Caco-2 (cell line): ENCODE measurements at regions not wholly inside any gene's neighbourhood (a gene's known extent, or its start where the extent isn't known, plus 50 kb on each side); places are given as distances from the start of the nearest gene placed in this dataset.

ENCODE experiments used
- BruUV-seq: library from RNA; stranded (reverse); fragments of 400-500 nt; replicated peaks from 2 replicates; lab custom pipeline; 2021; lab: Mats Ljungman, UMichigan
- CTCF ChIA-PET: fragments of 300-600 bp; sonication (Branson Sonifier 250); formaldehyde crosslinking; loops from one replicate; lab custom pipeline; 2022; ENCODE audit warnings: antibody characterized with exemption; lab: Charles Lee
- POLR2A ChIA-PET: fragments of 300-600 bp; sonication (Branson Sonifier 250); formaldehyde crosslinking; loops from one replicate; lab custom pipeline; 2022; ENCODE audit warnings: antibody characterized with exemption; lab: Charles Lee
- DNase-seq, 2 experiments: peaks; one replicate each; pipeline versions ENCODE4 v3.0.0 to v3.0.0-alpha.2; 2020 to 2022
- H3K27me3 ChIP-seq: replicated peaks from 2 replicates; pipeline ENCODE4 v1.6.0; 2011; ENCODE audit warnings: low read length; ENCODE audit not compliant: control insufficient read depth, insufficient read depth
- H3K36me3 ChIP-seq: 2 replicates; pipeline ENCODE4 v1.5.1; 2011; ENCODE audit warnings: low read length; ENCODE audit not compliant: control insufficient read depth, insufficient read depth
- H3K4me1 ChIP-seq: fragments of 250-450 bp; sonication (Bioruptor Pico); 2 replicates; pipeline ENCODE4 v1.5.1; 2020; ENCODE audit warnings: mild to moderate bottlenecking
- H3K4me3 ChIP-seq: 2 replicates; pipeline ENCODE4 v1.5.1; 2011; ENCODE audit warnings: low read depth, mild to moderate bottlenecking, control low read depth, low read length
- H3K9me3 ChIP-seq: fragments of 250-450 bp; sonication (Bioruptor Pico); 2 replicates; pipeline ENCODE4 v1.5.1; 2020; ENCODE audit warnings: mild to moderate bottlenecking, moderate library complexity
- H3K27ac Mint-ChIP-seq: one replicate; pipeline ENCODE4 v1.8.0; 2022; ENCODE audit warnings: mixed read lengths; ENCODE audit not compliant: unreplicated experiment
- H3K27me3 Mint-ChIP-seq: one replicate; pipeline ENCODE4 v1.8.0; 2022; ENCODE audit warnings: mixed read lengths; ENCODE audit not compliant: insufficient read depth, unreplicated experiment
- H3K36me3 Mint-ChIP-seq: one replicate; pipeline ENCODE4 v1.8.0; 2022; ENCODE audit warnings: mild to moderate bottlenecking, mixed read lengths; ENCODE audit not compliant: insufficient read depth, unreplicated experiment
- H3K4me1 Mint-ChIP-seq: one replicate; pipeline ENCODE4 v1.8.0; 2022; ENCODE audit warnings: low read depth, mixed read lengths; ENCODE audit not compliant: unreplicated experiment
- H3K4me3 Mint-ChIP-seq: one replicate; pipeline ENCODE4 v1.8.0; 2022; ENCODE audit warnings: mild to moderate bottlenecking, moderate library complexity, mixed read lengths; ENCODE audit not compliant: unreplicated experiment
- H3K9me3 Mint-ChIP-seq: one replicate; pipeline ENCODE4 v1.8.0; 2022; ENCODE audit warnings: mixed read lengths; ENCODE audit not compliant: unreplicated experiment
- CTCF ChIP-seq, 2 experiments: fragments of 200-600 bp in 1 of 2; IDR thresholded peaks; 1 replicate in 1 of 2; 2 replicates in 1 of 2; pipeline versions ENCODE4 v1.5.1 to v1.8.0; 2011 to 2022; ENCODE audit warnings: antibody characterized with exemption in 1 of 2, control low read depth in 1 of 2, inconsistent platforms in 1 of 2, low read depth in 1 of 2, low read length in 1 of 2, mild to moderate bottlenecking in 1 of 2, moderate library complexity in 1 of 2; ENCODE audit not compliant: insufficient read depth in 1 of 2, severe bottlenecking in 1 of 2, unreplicated experiment in 1 of 2
- intact Hi-C: fragments of 100-400 bp; cut with micrococcal nuclease; formaldehyde crosslinking; loops from one replicate; pipeline ENCODE4 v1.10.0; 2022; ENCODE audit not compliant: unreplicated experiment

- Mint-ChIP-seq H3K27ac (no peak overlapping the region), H3K27me3 (no peaks in the 10 kb centered on the region), H3K4me3 (no peak overlapping the region), H3K4me1 (no peaks in the 10 kb centered on the region), H3K36me3 (no peaks in the 10 kb centered on the region), H3K9me3 (peaks cover 9% of the 10 kb centered on the region)
- ChIA-PET POLR2A (no interaction called here), CTCF (no interaction called here)
- TF ChIP-seq CTCF (IDR thresholded peaks at IDR 0.05; ENCODE audit: insufficient read depth in 1 of 2, low read depth in 1 of 2, low read length in 1 of 2, severe bottlenecking in 1 of 2, unreplicated experiment in 1 of 2): no peak
- no peaks in the 10 kb centered on the region for H3K9me3 ChIP-seq
- no peak for DNase-seq
- H3K4me1 ChIP-seq: peaks cover 7% of the 10 kb centered on the region
- H3K27me3 ChIP-seq: no peaks in the 10 kb centered on the region
- no peak overlapping the region for H3K4me3 ChIP-seq
- H3K36me3 ChIP-seq: no peaks in the 10 kb centered on the region
- no TSS peak for BruUV-seq
- intact Hi-C loops: loop anchor here (10.0 kb wide), 1 partner anchor 249 kb away; no protein-coding TSS in a partner anchor
These were observed 349.9 kb upstream of the KLF3 start for GRCh38 chr4:38313999-38314561.

- Mint-ChIP-seq H3K4me3 (no peak overlapping the region), H3K27me3 (no peaks in the 10 kb centered on the region), H3K36me3 (no peaks in the 10 kb centered on the region), H3K27ac (no peak overlapping the region), H3K4me1 (no peaks in the 10 kb centered on the region), H3K9me3 (peaks cover 9% of the 10 kb centered on the region)
- Histone ChIP-seq H3K27me3 (no peaks in the 10 kb centered on the region), H3K4me1 (peaks cover 11% of the 10 kb centered on the region), H3K4me3 (no peak overlapping the region), H3K9me3 (no peaks in the 10 kb centered on the region), H3K36me3 (no peaks in the 10 kb centered on the region)
- POLR2A ChIA-PET: no interaction called here
- DNase-seq: no peak
- TF ChIP-seq CTCF (IDR thresholded peaks at IDR 0.05; ENCODE audit: insufficient read depth in 1 of 2, low read depth in 1 of 2, low read length in 1 of 2, severe bottlenecking in 1 of 2, unreplicated experiment in 1 of 2): no peak
- intact Hi-C loops: loop anchor here (10.0 kb wide), 1 partner anchor 250 kb away; no protein-coding TSS in a partner anchor
- CTCF ChIA-PET: no interaction called here
- BruUV-seq: no TSS peak
These were observed 349.3 kb upstream of the KLF3 start for GRCh38 chr4:38314663-38315062.

GRCh38 chr4:38315286-38315685 lies 348.7 kb upstream of the KLF3 start:
- H3K9me3 Mint-ChIP-seq: peaks cover 9% of the 10 kb centered on the region
- no peak for TF ChIP-seq CTCF (IDR thresholded peaks at IDR 0.05; ENCODE audit: insufficient read depth in 1 of 2, low read depth in 1 of 2, low read length in 1 of 2, severe bottlenecking in 1 of 2, unreplicated experiment in 1 of 2)
- H3K4me1 ChIP-seq: peaks cover 17% of the 10 kb centered on the region
- no peaks in the 10 kb centered on the region for H3K27me3 ChIP-seq
- no TSS peak for BruUV-seq
- no peak overlapping the region for H3K4me3 Mint-ChIP-seq
- POLR2A ChIA-PET: no interaction called here
- no peaks in the 10 kb centered on the region for H3K9me3 ChIP-seq
- DNase-seq: no peak
- intact Hi-C loops: loop anchor here (10.0 kb wide), 1 partner anchor 250 kb away; no protein-coding TSS in a partner anchor
- H3K36me3 Mint-ChIP-seq: no peaks in the 10 kb centered on the region
- CTCF ChIA-PET: no interaction called here
- no peak overlapping the region for H3K27ac Mint-ChIP-seq
- H3K4me1 Mint-ChIP-seq: no peaks in the 10 kb centered on the region
- no peaks in the 10 kb centered on the region for H3K36me3 ChIP-seq
- H3K27me3 Mint-ChIP-seq: no peaks in the 10 kb centered on the region
- no peak overlapping the region for H3K4me3 ChIP-seq
